ENCODE measurements at regions not wholly inside any gene's neighbourhood (a gene's known extent, or its start where the extent isn't known, plus 50 kb on each side); places are given as distances from the start of the nearest gene placed in this dataset.

DNA sequence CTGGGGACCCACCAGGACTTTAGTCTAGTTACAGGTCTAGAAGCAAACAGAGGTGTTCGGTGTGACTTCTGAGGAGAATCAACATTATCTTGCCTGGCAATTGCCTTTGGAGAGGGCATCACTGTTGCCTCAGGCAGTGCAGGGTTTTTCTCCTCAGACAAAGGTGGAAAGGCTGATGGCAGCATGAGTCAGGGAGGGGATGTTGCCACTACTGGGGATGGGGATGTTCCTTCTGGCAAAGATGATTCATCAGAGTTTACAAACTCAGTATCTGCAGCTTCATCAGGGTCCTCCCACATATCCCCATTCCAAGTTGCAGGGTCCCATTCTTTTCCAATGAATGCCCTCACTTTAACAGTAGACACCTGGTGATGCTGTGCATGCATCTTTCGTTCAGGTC lies 91.3 kb upstream of the GALNTL6 start:
- no peak overlapping the region for H3K4me3 ChIP-seq (replicated peaks in 1 of 2; ENCODE audit: low read depth in 1 of 2, low read length in 2 of 2)
- no peaks in the 10 kb centered on the region for H3K79me2 ChIP-seq (ENCODE audit: insufficient read depth, low read length)
- ATAC-seq: no peak
- ChIA-PET RAD21 (ENCODE audit: low non-redundant PET in 1 of 2, low total read pairs in 2 of 2, uncharacterized antibody in 2 of 2, unreplicated experiment in 2 of 2) (no interaction called here), CTCF (no interaction called here), POLR2A (no interaction called here)
- no TSS peak for BruUV-seq (replicated peaks)
- no peaks in the 10 kb centered on the region for H3K9me3 ChIP-seq (ENCODE audit: control insufficient read depth in 1 of 2, insufficient read depth in 1 of 2, low read depth in 1 of 2, low read length in 2 of 2)
- no peak overlapping the region for H2AFZ ChIP-seq (ENCODE audit: low read depth, low read length, poor library complexity, severe bottlenecking)
- H4K20me1 ChIP-seq (ENCODE audit: insufficient read depth): no peaks in the 10 kb centered on the region
- H3K9ac ChIP-seq (ENCODE audit: low read length): no peak overlapping the region
- H3K9me2 ChIP-seq (ENCODE audit: insufficient read depth): no peaks in the 10 kb centered on the region
- TF ChIP-seq, protein P1, sequence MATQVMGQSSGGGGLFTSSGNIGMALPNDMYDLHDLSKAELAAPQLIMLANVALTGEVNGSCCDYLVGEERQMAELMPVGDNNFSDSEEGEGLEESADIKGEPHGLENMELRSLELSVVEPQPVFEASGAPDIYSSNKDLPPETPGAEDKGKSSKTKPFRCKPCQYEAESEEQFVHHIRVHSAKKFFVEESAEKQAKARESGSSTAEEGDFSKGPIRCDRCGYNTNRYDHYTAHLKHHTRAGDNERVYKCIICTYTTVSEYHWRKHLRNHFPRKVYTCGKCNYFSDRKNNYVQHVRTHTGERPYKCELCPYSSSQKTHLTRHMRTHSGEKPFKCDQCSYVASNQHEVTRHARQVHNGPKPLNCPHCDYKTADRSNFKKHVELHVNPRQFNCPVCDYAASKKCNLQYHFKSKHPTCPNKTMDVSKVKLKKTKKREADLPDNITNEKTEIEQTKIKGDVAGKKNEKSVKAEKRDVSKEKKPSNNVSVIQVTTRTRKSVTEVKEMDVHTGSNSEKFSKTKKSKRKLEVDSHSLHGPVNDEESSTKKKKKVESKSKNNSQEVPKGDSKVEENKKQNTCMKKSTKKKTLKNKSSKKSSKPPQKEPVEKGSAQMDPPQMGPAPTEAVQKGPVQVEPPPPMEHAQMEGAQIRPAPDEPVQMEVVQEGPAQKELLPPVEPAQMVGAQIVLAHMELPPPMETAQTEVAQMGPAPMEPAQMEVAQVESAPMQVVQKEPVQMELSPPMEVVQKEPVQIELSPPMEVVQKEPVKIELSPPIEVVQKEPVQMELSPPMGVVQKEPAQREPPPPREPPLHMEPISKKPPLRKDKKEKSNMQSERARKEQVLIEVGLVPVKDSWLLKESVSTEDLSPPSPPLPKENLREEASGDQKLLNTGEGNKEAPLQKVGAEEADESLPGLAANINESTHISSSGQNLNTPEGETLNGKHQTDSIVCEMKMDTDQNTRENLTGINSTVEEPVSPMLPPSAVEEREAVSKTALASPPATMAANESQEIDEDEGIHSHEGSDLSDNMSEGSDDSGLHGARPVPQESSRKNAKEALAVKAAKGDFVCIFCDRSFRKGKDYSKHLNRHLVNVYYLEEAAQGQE (IDR thresholded peaks at IDR 0.05; ENCODE audit: low read depth): no peak
- TF ChIP-seq YY1 (IDR thresholded peaks at IDR 0.05; ENCODE audit: extremely low read depth, insufficient replicate concordance, low read depth, low read length) (no peak), CBX3 (IDR thresholded peaks at IDR 0.05; ENCODE audit: low read depth) (no peak), EZH2phosphoT487 (IDR thresholded peaks at IDR 0.05; ENCODE audit: borderline replicate concordance) (no peak), EGR1 (IDR thresholded peaks at IDR 0.05; ENCODE audit: low read depth) (no peak), RAD21 (IDR thresholded peaks at IDR 0.05; ENCODE audit: low read depth) (no peak), POLR2AphosphoS5 (IDR thresholded peaks at IDR 0.05; ENCODE audit: low read depth, low read length) (no peak), CEBPB (IDR thresholded peaks at IDR 0.05; ENCODE audit: low read depth) (no peak), ZNF274 (IDR thresholded peaks at IDR 0.05; ENCODE audit: low read depth, low read length) (no peak)
- TF ChIP-seq, protein P2, sequence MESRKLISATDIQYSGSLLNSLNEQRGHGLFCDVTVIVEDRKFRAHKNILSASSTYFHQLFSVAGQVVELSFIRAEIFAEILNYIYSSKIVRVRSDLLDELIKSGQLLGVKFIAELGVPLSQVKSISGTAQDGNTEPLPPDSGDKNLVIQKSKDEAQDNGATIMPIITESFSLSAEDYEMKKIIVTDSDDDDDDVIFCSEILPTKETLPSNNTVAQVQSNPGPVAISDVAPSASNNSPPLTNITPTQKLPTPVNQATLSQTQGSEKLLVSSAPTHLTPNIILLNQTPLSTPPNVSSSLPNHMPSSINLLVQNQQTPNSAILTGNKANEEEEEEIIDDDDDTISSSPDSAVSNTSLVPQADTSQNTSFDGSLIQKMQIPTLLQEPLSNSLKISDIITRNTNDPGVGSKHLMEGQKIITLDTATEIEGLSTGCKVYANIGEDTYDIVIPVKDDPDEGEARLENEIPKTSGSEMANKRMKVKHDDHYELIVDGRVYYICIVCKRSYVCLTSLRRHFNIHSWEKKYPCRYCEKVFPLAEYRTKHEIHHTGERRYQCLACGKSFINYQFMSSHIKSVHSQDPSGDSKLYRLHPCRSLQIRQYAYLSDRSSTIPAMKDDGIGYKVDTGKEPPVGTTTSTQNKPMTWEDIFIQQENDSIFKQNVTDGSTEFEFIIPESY (IDR thresholded peaks at IDR 0.05; ENCODE audit: extremely low read depth, insufficient replicate concordance, low read length): no peak
- no peak for DNase-seq (ENCODE audit: low read depth, low spot score)
- H3K27me3 ChIP-seq (ENCODE audit: insufficient read depth, low read length): no peaks in the 10 kb centered on the region
- no peak overlapping the region for H3K4me2 ChIP-seq (ENCODE audit: low read length)
- intact Hi-C loops (cut with micrococcal nuclease): no loop called here
- no peaks in the 10 kb centered on the region for H3K36me3 ChIP-seq (ENCODE audit: control insufficient read depth in 1 of 2, insufficient read depth in 2 of 2, low read length in 2 of 2)
- H3K27ac ChIP-seq (ENCODE audit: low read depth, low read length): no peak overlapping the region
- H3K4me1 ChIP-seq (ENCODE audit: control insufficient read depth in 1 of 2, insufficient read depth in 2 of 2, low read length in 2 of 2): no peaks in the 10 kb centered on the region
